Urinary bladder (tissue), 3 donors: ENCODE measurements at regions not wholly inside any gene's neighbourhood (a gene's known extent, or its start where the extent isn't known, plus 50 kb on each side); places are given as distances from the start of the nearest gene placed in this dataset.

Source experiments
- DNase-seq: peaks from one replicate; pipeline ENCODE4 v3.0.0-alpha.2; 2015; ENCODE audit errors: extremely low spot score
- H3K27ac ChIP-seq: one replicate; pipeline ENCODE4 v1.5.1; 2013; ENCODE audit warnings: low read depth, mild to moderate bottlenecking, moderate library complexity
- H3K36me3 ChIP-seq: one replicate; pipeline ENCODE4 v1.6.1; 2013; ENCODE audit warnings: mild to moderate bottlenecking, moderate library complexity; ENCODE audit not compliant: insufficient read depth
- H3K4me1 ChIP-seq: one replicate; pipeline ENCODE4 v1.6.1; 2013; ENCODE audit warnings: mild to moderate bottlenecking, moderate library complexity; ENCODE audit not compliant: insufficient read depth
- H3K4me3 ChIP-seq: one replicate; pipeline ENCODE4 v1.5.1; 2013; ENCODE audit warnings: low read depth, low read length
- WGBS: extraction: QIAGEN DNeasy Blood & Tissue Kit; methylation state at CpG from one replicate; pipeline ENCODE4 v1.1.7; 2013; 5-methylcytosine and 5-hydroxymethylcytosine counted together
- donor health status: healthy with polysubstance abuse.
- donor health status: healthy.

DNA sequence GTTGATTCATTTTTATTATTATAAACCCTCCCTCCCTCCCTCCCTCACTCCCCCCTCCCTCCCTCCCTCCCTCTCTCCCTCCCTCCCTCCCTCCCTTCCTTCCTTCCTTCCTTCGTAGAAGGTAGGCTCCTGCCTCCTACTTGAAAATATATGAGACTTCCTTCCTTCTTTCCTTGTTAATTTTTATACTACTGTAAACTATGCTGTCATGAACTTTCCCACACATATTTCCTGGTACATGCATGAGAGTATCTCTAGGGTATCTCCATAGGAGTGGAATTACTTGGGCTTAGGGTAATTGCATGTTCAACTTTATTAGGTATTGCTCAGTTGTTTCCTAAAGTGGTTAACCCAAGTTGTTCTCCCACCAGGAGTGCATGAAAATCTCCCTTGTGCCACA lies 330.6 kb downstream of the KCNRG start:
- no peak for DNase-seq
- H3K4me1 ChIP-seq, result no peaks in the 10 kb centered on the region
- WGBS, result no CpG with 5 or more reads among the region's 1 CpG
- no peaks in the 10 kb centered on the region for H3K36me3 ChIP-seq
- no peak overlapping the region for H3K27ac ChIP-seq
- no peak overlapping the region for H3K4me3 ChIP-seq

GRCh38 chr13:50348371-50348770 lies 333.1 kb downstream of the KCNRG start:
- DNase-seq, result no peak
- no peak overlapping the region for H3K4me3 ChIP-seq
- H3K27ac ChIP-seq, result no peak overlapping the region
- WGBS, result 81% methylated on average over 4 of the region's 4 CpGs
- H3K4me1 ChIP-seq, result no peaks in the 10 kb centered on the region
- no peaks in the 10 kb centered on the region for H3K36me3 ChIP-seq

- DNase-seq, result no peak
- no peak overlapping the region for H3K27ac ChIP-seq
Measured at GRCh38 chr13:50352720-50353480, 337.7 kb downstream of the KCNRG start.

DNA sequence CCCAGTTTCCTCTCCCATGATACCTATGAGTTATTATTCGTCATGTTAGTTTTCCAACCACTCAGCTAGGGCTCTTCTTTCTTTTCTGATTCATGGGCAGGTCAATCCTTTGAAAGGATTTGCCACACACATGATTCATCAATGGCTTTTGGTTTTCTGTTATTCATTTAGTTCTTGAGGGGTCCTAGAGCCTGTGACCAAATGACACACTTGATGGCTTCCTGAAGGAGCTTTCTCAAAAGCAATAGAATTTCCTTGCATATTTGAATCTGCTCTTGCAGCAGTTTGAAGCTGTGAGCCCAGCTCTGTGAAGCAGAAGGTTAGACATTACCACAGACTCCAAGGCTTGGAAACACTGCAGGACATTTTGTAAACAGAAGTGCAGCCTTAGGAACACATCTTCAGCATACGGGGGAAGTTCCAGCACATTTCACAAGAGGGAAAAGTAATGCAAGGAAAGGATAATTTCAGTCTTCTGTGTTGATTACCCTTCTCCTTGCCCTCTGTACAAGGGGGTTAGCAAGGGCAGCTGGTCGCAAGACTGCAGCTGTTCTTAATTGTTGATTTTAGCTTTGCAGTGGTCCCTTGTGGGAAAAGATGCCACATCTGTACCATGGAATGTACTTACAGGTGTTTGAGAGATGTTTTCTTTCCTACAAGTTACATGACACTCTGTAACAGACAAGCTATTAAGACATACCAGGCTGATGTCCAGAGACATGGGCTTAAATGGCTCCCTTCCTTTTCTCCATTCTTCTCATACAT lies 338.6 kb downstream of the KCNRG start:
- no peak overlapping the region for H3K27ac ChIP-seq
- no peaks in the 10 kb centered on the region for H3K4me1 ChIP-seq
- WGBS, result 71% methylated on average over 3 of the region's 3 CpGs

More at GRCh38 chr13:50352720-50353480, 337.7 kb downstream of the KCNRG start:
- Histone ChIP-seq H3K36me3 (no peaks in the 10 kb centered on the region), H3K4me3 (no peak overlapping the region), H3K4me1 (no peaks in the 10 kb centered on the region)
- 93% methylated on average over 2 of the region's 2 CpGs for WGBS

DNA sequence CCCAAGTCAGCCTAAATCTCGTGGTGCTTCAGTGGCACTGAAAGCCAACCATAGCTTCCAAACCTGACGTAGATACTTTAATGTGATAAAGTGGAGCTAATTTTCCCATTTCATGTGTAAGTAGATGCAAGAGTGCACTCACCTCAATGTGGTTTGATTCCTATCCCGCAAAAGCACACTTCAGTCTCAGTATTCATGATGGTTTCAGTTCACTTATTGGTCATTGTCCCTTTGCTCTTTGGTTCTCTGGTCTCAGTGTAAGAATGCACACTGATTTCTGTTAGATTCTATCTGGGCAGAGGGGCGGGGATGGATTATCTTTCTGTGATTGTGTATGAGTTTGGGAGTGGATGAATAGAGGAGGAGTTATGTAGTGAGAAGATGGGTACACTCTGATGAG lies 340.6 kb downstream of the KCNRG start:
- 92% methylated on average over 4 of the region's 4 CpGs for WGBS
- no peak overlapping the region for H3K4me3 ChIP-seq
- no peak for DNase-seq
- no peaks in the 10 kb centered on the region for H3K4me1 ChIP-seq
- H3K36me3 ChIP-seq, result no peaks in the 10 kb centered on the region
- H3K27ac ChIP-seq, result no peak overlapping the region

More for the DNA sequence above, 338.6 kb downstream of the KCNRG start:
- H3K36me3 ChIP-seq, result no peaks in the 10 kb centered on the region
- no peak overlapping the region for H3K4me3 ChIP-seq
- DNase-seq, result no peak

DNA sequence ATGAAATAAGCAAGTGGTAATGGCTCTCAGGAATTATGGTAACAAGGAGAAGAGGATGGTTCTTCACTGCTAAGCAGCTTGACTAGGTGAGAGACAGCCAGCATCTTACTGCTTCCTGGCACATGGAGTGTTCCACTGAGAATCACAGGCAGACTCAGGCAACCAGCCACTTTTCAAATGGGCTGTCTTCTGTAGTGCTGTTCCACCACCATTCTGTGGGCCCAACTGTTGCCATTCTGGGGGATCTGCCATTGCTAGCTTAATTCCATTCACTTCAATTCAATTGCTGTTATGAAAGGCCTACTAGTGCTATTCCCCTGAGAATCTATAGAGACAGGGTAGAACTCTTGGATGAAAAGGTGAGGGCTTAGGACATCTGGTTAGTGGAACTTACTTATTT lies 341.9 kb downstream of the KCNRG start:
- H3K27ac ChIP-seq, result peak overlapping the region; percentile 25
- no peak for DNase-seq
- H3K4me3 ChIP-seq, result no peak overlapping the region
- no peaks in the 10 kb centered on the region for H3K36me3 ChIP-seq
- H3K4me1 ChIP-seq, result no peaks in the 10 kb centered on the region

- peak overlapping the region; percentile 25 for H3K27ac ChIP-seq
- no peaks in the 10 kb centered on the region for H3K4me1 ChIP-seq
- H3K36me3 ChIP-seq, result no peaks in the 10 kb centered on the region
- WGBS, result 20% methylated on average over 9 of the region's 9 CpGs
- peak; percentile 83 for DNase-seq
- H3K4me3 ChIP-seq, result no peak overlapping the region
Measured at GRCh38 chr13:50357586-50358118, 342.4 kb downstream of the KCNRG start.

GRCh38 chr13:50358231-50359040 lies 343.2 kb downstream of the KCNRG start:
- Histone ChIP-seq H3K4me1 (no peaks in the 10 kb centered on the region), H3K4me3 (no peak overlapping the region), H3K36me3 (no peaks in the 10 kb centered on the region), H3K27ac (no peak overlapping the region)
- WGBS, result 13% methylated on average over 1 of the region's 1 CpG
- no peak for DNase-seq

- no peaks in the 10 kb centered on the region for H3K36me3 ChIP-seq
- DNase-seq, result no peak
- H3K4me1 ChIP-seq, result no peaks in the 10 kb centered on the region
- 90% methylated on average over 3 of the region's 3 CpGs for WGBS
- no peak overlapping the region for H3K27ac ChIP-seq
- H3K4me3 ChIP-seq, result no peak overlapping the region
Measured at GRCh38 chr13:50359041-50359367, 343.8 kb downstream of the KCNRG start.

- H3K36me3 ChIP-seq, result no peaks in the 10 kb centered on the region
- H3K27ac ChIP-seq, result no peak overlapping the region
- H3K4me3 ChIP-seq, result no peak overlapping the region
- DNase-seq, result no peak
- 89% methylated on average over 8 of the region's 8 CpGs for WGBS
- no peaks in the 10 kb centered on the region for H3K4me1 ChIP-seq
Measured at GRCh38 chr13:50359779-50360178, 344.5 kb downstream of the KCNRG start.

DNA sequence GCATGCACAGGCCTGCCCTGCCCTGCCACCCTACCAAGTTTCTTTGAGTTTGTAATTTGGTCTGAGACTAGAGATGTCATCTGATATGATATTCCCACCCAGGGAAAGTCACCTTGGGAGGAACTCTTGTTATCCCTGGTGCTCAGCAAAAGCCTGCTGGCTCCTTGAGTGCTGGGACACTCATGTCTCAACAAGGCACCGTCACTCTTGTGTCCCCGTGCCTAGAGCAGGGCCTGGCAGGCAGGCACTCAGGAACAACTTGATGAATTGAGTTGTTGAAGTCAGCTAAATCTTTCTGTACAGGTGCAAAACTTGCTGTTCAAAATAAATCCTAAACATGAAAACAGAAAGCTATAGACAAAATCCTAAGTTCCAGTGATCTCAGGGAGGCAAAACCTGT lies 345.4 kb downstream of the KCNRG start:
- Histone ChIP-seq H3K4me1 (no peaks in the 10 kb centered on the region), H3K36me3 (no peaks in the 10 kb centered on the region), H3K4me3 (no peak overlapping the region), H3K27ac (no peak overlapping the region)
- no peak for DNase-seq
- WGBS, result 93% methylated on average over 2 of the region's 2 CpGs

DNA sequence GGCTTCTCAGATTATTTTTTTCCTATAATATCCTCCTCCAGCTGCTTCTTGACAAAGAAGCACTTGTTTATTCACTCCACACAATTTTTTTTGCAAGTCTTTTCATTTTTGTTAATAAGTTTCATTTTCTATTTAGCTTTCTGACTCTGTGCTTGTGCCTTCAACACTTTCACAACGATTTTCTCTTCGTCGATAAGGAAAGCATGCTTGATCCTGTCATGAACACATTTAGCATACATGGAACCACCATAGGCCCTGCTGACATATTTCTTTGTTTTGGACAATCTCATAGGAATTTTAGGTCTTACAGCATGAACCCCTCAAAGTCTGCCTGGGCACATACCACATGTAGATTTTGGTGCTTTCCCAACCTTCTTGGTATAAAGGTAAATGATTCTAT lies 346.0 kb downstream of the KCNRG start:
- no peaks in the 10 kb centered on the region for H3K4me1 ChIP-seq
- H3K27ac ChIP-seq, result no peak overlapping the region
- WGBS, result 61% methylated on average over 3 of the region's 3 CpGs
- H3K4me3 ChIP-seq, result no peak overlapping the region
- no peaks in the 10 kb centered on the region for H3K36me3 ChIP-seq
- DNase-seq, result no peak

- Histone ChIP-seq H3K27ac (peak overlapping the region; percentile 50), H3K36me3 (no peaks in the 10 kb centered on the region), H3K4me1 (no peaks in the 10 kb centered on the region), H3K4me3 (no peak overlapping the region)
- 85% methylated on average over 10 of the region's 10 CpGs for WGBS
- DNase-seq, result peak; percentile 23
Measured at GRCh38 chr13:50365408-50366391, 350.5 kb downstream of the KCNRG start.
